HEK293T (cell line): ENCODE measurements at regions not wholly inside any gene's neighbourhood (a gene's known extent, or its start where the extent isn't known, plus 50 kb on each side); places are given as distances from the start of the nearest gene placed in this dataset.

Experiments used
- BHLHE40 ChIP-seq: fragments of 450-650 bp; IDR thresholded peaks from 2 replicates; pipeline ENCODE4 v1.6.1; 2016; ENCODE audit warnings: mild to moderate bottlenecking, moderate library complexity, borderline replicate concordance
- CTBP1 ChIP-seq: fragments of 450-650 bp; IDR thresholded peaks from 2 replicates; pipeline ENCODE4 v1.6.1; 2016; ENCODE audit warnings: borderline replicate concordance
- ELF4 ChIP-seq: fragments of 450-650 bp; IDR thresholded peaks from 2 replicates; pipeline ENCODE4 v1.6.1; 2017; ENCODE audit warnings: antibody characterized with exemption
- FOXA1 ChIP-seq: fragments of 450-650 bp; IDR thresholded peaks from 2 replicates; pipeline ENCODE4 v1.6.1; 2016; ENCODE audit warnings: mild to moderate bottlenecking
- FOXM1 ChIP-seq: fragments of 450-650 bp; IDR thresholded peaks from 2 replicates; pipeline ENCODE4 v1.6.1; 2017; ENCODE audit warnings: mild to moderate bottlenecking, borderline replicate concordance
- HDGF ChIP-seq: fragments of 450-650 bp; IDR thresholded peaks from 2 replicates; pipeline ENCODE4 v1.6.1; 2017; ENCODE audit warnings: antibody characterized with exemption, borderline replicate concordance
- L3MBTL2 ChIP-seq: fragments of 450-650 bp; conservative IDR thresholded peaks from 2 replicates; pipeline ENCODE4 v1.6.1; 2016; ENCODE audit warnings: mild to moderate bottlenecking
- SP1 ChIP-seq: fragments of 450-650 bp; IDR thresholded peaks from 2 replicates; pipeline ENCODE4 v1.6.1; 2017
- SUZ12 ChIP-seq: fragments of 450-650 bp; IDR thresholded peaks from 2 replicates; pipeline ENCODE4 v1.6.1; 2016; ENCODE audit warnings: mild to moderate bottlenecking
- ZNF384 ChIP-seq: fragments of 450-650 bp; IDR thresholded peaks from 2 replicates; pipeline ENCODE4 v1.6.1; 2016

DNA sequence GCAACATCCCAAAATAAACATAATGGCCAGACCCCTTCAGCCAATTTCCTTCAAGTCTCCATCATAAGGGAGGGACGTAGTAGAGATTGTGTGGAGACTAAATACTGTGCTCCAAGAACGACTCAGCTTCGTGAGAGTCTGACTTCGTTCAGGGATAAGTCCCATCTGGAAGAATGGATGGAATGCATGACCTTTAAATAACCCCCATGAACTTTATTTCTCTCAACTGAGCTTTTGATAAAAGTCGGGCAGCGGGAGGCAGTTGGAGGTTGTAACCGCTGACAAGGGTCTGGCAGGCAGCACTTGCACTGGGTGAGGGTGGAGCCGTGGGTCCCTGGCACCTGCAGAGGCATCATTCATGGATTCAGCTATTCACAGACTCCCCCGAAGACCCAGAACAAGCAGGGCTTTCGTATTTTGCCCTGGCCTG lies 115.9 kb downstream of the ZFP36L2 start:
- TF ChIP-seq SUZ12 = no peak
- TF ChIP-seq HDGF = no peak
- TF ChIP-seq SP1 = no peak
- TF ChIP-seq ZNF384 = no peak
- TF ChIP-seq FOXA1 = no peak
- no peak for TF ChIP-seq CTBP1
- no peak for TF ChIP-seq BHLHE40
- TF ChIP-seq FOXM1 = no peak
- TF ChIP-seq ELF4 = no peak
- TF ChIP-seq L3MBTL2 = no peak
